Stimulated activated naive CD8-positive, alpha-beta T cell treated with anti-CD3 and anti-CD28 coated beads, Interleukin-15, Interleukin-2, amounts not matched to agents 100 U/mL and 50 U/mL, for 24 hours (primary cell): ENCODE measurements at regions not wholly inside any gene's neighbourhood (a gene's known extent, or its start where the extent isn't known, plus 50 kb on each side); places are given as distances from the start of the nearest gene placed in this dataset.
A peak's percentile ranks its signal among the peaks of the same experiment; 100 is the strongest.
"Not testable (repeated sequence)": the region's sequence is repeated elsewhere in the genome, so short reads cannot be mapped to it uniquely, and the experiment has no call there.

Experiments
- ATAC-seq: fragments of 150-1000 bp; cut with Tn5 transposase; one replicate; pipeline ENCODE4 v1.10.0; 2021
- DNase-seq: peaks from one replicate; pipeline ENCODE4 v3.0.0; 2021

- DNase-seq, ATAC-seq: not testable (repeated sequence)
These were observed 152.2 kb upstream of the SPACA7 start for GRCh38 chr13:112223929-112224328.

GRCh38 chr13:112225429-112226090 lies 150.6 kb upstream of the SPACA7 start:
- DNase-seq (no peak), ATAC-seq (no peak)

- DNase-seq = no peak
- ATAC-seq = no peak
These were observed 149.7 kb upstream of the SPACA7 start for GRCh38 chr13:112226320-112227002.

- DNase-seq (no peak), ATAC-seq (no peak)
These were observed 149.1 kb upstream of the SPACA7 start for GRCh38 chr13:112227031-112227430.

GRCh38 chr13:112229445-112229844 lies 146.7 kb upstream of the SPACA7 start:
- ATAC-seq = no peak

GRCh38 chr13:112229992-112230872 lies 145.9 kb upstream of the SPACA7 start:
- no peak for ATAC-seq

More at GRCh38 chr13:112229445-112229844, 146.7 kb upstream of the SPACA7 start:
- no peak for DNase-seq

GRCh38 chr13:112231451-112232083 lies 144.6 kb upstream of the SPACA7 start:
- ATAC-seq = no peak
- DNase-seq = no peak

More at GRCh38 chr13:112229992-112230872, 145.9 kb upstream of the SPACA7 start:
- DNase-seq = no peak

- no peak for DNase-seq
- no peak for ATAC-seq
These were observed 142.9 kb upstream of the SPACA7 start for GRCh38 chr13:112233256-112233655.

GRCh38 chr13:112233716-112234115 lies 142.4 kb upstream of the SPACA7 start:
- DNase-seq (no peak), ATAC-seq (no peak)

GRCh38 chr13:112234131-112234875 lies 141.9 kb upstream of the SPACA7 start:
- DNase-seq (no peak), ATAC-seq (no peak)

- DNase-seq = no peak
- no peak for ATAC-seq
These were observed 140.1 kb upstream of the SPACA7 start for GRCh38 chr13:112236016-112236415.

GRCh38 chr13:112236539-112237197 lies 139.5 kb upstream of the SPACA7 start:
- DNase-seq (no peak), ATAC-seq (no peak)

GRCh38 chr13:112238436-112238995 lies 137.6 kb upstream of the SPACA7 start:
- no peak for ATAC-seq
- no peak for DNase-seq

- DNase-seq (no peak), ATAC-seq (no peak)
These were observed 136.1 kb upstream of the SPACA7 start for GRCh38 chr13:112240076-112240475.

- ATAC-seq = no peak
- DNase-seq = no peak
These were observed 134.9 kb upstream of the SPACA7 start for GRCh38 chr13:112241288-112241687.

- DNase-seq (no peak), ATAC-seq (no peak)
These were observed 133.4 kb upstream of the SPACA7 start for GRCh38 chr13:112242777-112243176.

GRCh38 chr13:112244061-112244460 lies 132.1 kb upstream of the SPACA7 start:
- ATAC-seq = no peak
- DNase-seq = no peak

GRCh38 chr13:112244495-112245177 lies 131.5 kb upstream of the SPACA7 start:
- no peak for DNase-seq
- no peak for ATAC-seq

GRCh38 chr13:112245179-112245724 lies 130.9 kb upstream of the SPACA7 start:
- no peak for DNase-seq
- peak; percentile 14 for ATAC-seq

- DNase-seq (no peak), ATAC-seq (no peak)
These were observed 130.2 kb upstream of the SPACA7 start for GRCh38 chr13:112245989-112246388.
